GF-D8 (cell line): ENCODE measurements at regions not wholly inside any gene's neighbourhood (a gene's known extent, or its start where the extent isn't known, plus 50 kb on each side); places are given as distances from the start of the nearest gene placed in this dataset.

Experiments used
- DNase-seq: peaks from one replicate; lab custom pipeline; 2025; lab: John Stamatoyannopoulos, UW

DNA sequence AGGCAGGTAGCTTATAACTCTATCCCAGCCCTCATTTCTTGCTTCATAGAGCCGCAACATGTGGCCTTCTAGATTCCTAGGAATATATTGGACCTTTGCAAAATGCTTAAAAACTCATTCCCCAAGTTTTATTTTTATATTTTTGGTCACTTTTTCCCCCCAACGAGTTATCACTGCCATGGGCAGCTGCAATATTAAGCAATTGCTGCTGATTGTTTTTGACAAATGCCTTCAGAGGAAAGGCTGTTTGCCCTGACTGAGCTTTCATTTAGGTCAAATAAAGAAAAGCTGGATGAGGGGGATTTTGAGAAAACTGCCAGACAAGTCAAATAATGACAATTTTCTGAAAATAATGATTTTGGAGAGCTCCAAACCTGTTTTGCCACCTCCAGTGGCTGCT lies 976.9 kb upstream of the MBL2 start:
- no peak for DNase-seq

DNA sequence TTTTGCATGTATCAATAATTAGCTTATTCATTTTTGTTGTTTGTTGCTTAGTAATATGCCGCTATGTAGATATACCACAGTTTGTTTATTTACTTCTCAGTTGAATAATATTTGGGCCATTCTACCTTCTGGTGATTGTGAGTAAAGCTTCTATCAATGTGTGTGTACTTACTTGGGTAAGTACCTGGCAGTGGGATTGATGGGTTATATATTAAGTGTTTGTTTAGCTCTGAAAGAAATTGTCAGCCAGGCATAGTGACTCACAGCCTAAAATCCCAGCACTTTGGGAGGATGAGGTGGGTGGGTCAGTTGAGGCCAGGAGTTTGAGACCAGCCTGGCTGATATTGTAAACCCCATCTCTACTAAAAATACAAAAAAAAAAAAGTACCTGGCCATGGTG lies 975.7 kb upstream of the MBL2 start:
- no peak for DNase-seq

DNA sequence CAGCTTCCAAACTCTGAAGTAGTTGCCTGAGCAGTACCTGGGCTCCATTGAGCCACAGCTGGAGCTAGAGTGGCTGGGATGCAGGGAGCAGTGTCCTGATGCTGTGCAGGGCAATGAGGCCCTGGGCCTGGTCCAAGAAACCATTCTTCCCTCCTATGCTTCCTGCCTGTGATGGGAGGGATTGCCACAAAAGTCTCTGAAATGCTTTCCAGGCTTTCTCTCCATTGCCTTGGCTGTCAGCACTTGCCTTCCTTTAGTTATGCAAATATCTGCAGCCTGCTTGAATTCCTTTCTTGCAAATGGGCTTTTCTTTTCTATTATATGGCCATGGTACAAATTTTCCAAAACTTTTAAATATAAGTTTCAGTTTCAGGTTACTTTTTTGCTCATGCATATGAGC lies 972.2 kb upstream of the MBL2 start:
- DNase-seq = no peak

DNA sequence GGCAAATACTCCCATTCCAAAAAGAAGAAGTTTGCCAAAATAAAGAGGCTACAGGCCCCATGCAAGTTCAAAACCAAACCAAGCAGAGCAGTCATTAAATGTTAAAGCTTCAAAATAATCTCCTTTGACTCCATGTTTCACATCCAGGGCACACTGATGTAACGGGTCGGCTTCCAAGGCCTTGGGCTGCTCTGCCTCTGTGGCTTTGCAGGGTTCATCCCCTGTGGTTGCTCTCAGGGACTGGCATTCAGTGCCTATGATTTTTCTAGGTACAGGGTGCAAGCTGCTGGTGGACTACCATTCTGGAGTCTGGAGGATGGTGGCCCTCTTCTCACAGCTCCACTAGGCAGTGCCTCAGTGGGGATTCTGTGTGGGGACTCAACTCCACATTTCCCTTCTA lies 971.6 kb upstream of the MBL2 start:
- DNase-seq = no peak

DNA sequence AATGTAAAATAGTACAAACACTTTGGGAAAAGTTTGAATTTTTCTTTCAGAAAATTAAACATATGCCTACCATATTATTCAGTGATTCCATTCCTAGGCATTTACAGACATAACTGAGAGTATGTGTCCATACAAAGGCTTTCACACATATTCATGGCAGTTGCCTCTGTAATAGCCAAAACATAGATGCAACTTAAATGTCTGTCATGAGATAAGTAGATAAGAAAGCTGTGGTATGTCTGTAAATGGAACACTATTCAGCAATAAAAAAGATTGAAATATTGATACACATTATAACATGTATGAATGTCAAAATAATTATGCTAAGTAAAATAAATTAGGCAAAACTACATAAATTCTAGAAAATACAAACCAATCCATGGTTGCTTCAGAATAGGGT lies 964.5 kb upstream of the MBL2 start:
- no peak for DNase-seq

DNA sequence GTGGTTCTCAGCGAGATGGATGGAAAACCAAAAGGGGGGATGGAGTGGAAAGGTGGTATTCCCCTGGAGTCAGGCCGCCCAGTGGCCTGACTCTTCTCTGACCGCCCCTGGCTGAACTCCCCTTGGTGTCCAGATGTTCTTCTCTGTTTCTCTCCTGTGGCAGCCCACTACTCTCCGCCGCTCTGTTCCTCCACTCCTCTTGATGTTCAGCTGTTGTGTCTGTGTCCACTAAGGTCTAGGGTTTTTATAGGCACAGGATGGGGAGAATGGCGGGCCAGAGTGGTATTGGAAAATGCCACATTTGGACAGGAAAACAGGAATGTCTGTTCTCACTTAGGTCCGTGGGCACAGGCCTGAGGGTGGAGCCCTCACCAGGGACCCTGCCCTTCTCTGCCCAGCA lies 954.3 kb upstream of the MBL2 start:
- no peak for DNase-seq

DNA sequence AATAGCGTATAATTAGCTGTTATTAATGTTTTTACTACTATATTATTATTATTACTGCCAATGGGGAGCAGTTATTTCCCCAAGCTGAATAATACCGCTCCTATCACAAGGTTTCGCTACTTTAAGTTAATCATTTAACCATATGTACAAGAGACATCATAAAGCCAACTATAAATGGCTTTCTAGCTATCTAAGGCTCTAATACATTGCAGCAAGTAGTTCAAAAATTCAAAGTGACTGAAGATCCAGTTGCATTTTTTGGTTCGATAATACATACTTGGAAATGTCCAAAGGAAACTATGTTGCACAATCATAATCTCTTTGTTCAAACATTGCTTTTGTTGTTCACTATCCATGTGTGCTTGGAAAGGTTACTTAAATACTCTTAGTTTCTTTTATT lies 952.0 kb upstream of the MBL2 start:
- DNase-seq = no peak

DNA sequence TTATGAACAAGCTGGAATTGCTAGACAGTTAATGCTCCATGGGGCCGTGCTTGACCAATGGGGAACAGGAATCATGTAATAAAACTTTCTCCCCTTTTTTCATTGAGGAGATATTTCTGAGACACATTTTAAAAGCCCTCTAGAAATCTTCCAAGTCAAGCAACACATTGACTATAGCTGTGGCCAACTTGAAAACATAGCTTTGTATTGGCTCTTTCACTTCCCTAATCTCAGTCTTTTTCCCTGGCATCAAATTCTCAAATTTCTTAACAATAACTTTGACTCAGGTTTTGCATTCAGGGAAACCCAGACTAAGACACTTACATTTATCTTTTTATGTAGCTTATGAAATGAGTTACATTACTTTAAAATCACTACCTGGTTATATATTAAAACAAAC lies 947.1 kb upstream of the MBL2 start:
- DNase-seq = no peak

DNA sequence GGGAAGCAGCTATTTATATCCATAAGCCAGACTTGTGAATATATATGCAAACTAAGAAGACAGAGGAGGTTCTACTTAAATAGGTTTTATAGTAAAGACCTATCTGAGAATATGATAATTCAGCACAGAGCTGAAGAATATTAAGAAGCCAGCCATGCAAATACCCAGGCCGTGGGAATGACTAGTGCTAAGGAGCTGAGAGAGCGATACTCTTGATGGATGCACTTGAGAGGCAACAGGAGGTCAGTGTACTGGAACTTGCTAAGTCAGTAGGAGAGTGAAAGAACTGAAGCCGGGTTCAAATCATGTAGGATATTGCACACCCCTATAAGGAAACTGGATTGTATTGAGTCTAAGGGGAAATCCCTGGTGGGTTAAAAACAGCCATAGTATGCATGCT lies 943.6 kb upstream of the MBL2 start:
- DNase-seq = no peak

DNA sequence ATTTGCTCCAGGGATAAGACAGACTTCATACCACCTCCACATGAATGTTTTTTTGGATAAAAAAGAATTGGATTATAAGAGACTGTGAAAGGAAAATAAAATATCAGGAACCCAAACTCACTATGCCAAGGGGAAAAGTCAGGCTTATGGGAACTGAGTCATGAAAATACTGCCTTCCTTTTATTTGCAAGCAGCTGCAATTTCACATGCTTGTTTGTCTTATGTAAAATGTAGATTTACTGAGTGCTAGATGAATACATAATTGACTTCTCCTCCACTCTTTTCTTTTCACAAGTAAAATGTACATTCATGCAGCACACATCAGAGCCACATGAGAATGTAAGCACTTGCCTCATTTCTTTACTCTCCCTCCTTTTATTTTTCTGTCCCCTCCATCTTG lies 940.8 kb upstream of the MBL2 start:
- no peak for DNase-seq

DNA sequence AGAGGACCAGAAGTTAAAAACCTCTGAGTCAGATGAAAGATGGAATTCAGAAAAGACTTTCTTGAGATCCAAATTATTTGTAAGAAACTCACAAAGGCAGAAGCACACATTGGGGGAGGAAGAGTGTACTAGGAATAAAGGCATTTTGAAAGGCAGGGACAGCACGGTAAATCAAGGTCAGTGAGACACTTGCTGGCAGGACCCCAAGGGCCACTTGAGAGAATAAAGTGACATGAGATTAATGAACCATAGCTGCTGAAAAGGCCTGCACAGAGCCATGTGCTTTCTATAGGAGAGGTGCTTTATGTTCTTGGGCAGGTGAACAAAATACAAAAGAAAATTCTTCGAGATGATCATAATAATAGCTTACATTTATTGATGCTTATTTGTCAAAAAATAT lies 929.9 kb upstream of the MBL2 start:
- no peak for DNase-seq

DNA sequence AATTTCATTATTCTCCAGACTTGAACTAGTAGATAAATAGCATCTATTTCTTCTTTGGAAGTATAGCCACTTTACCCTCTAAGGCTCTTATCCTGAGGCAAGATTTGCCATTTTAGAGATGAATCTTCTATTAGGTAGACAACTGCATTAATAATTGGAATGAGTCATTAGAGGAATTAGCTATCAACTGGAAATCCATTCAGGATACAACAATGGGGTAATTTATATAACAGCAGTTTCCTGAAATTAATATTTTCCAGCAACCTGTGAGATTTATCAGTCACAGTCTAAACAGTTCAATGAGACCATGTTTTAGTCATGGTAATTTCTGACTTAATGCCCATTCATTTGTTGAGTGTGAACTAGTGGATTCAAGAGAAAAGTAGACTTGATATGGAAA lies 928.6 kb upstream of the MBL2 start:
- DNase-seq = no peak

DNA sequence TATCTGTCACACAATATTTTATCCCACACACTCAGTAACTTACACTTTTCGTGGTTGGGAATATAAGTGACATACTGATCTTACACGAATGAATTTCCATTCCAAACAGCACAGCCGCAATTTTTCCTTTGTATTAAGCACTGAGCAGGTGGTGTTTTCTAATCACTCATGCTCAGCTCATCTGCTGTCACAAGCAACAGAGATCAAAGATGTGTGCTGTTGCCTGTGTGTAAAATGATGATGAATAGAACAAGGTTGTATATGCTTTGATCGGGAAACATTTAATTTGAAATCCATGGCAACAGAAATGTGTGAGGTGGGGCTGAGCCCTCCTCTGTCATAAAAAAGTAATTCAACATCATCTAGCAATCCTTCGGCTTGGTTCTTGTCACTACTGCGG lies 927.7 kb upstream of the MBL2 start:
- no peak for DNase-seq

DNA sequence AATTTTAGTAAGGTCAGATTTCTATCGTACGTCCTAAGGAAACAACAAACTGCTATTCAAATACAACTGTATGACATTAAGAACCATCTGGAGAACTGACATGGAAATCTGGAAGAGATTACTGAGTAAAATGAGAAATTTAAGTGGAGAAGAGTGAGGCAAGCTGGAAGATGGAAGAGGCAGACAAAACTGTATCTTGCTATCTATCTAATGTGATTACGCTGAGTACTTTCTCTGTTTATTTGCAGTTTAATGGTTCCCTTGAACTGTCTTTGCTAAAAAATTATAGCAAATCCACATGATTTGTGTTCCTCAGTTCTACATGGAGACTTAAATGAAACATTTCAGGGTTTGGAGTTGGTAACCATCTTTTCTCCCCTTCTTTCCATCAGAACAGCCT lies 927.1 kb upstream of the MBL2 start:
- DNase-seq = no peak

DNA sequence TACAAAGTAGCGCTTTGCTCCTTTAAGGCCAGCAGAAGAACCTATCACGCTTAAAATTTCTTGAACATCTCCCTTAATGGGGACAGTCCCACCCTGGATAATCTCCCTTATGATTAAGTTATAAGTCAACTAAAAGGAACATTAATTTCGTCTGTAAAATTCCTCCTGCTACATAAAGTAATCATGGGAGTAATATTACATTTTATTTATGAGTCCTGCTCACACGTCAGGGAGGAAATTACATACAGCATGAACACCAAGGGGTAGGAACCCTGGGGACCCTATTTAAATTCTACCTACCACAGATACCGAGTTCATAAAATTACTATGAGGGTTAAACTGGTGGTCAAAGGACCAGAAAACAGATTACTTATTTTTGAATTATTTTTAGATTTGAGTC lies 926.6 kb upstream of the MBL2 start:
- no peak for DNase-seq

DNA sequence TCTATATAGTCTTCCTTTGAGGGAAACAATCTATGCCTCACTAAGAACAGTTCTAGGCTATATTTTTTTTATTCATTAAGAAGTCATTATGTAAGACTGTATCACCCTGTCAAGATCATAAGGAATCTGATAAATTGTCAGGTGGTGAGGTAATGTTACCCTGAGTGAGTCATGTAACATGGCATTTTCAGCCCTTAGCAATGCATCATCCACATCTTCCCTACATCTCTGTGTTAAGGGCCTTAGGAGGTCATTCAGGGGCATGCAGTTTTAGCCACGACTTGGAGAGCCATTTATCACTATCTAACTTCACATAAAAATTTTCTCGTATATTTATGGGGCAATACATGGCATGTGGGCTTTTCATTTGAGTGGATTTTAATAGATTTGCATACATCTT lies 924.5 kb upstream of the MBL2 start:
- no peak for DNase-seq

DNA sequence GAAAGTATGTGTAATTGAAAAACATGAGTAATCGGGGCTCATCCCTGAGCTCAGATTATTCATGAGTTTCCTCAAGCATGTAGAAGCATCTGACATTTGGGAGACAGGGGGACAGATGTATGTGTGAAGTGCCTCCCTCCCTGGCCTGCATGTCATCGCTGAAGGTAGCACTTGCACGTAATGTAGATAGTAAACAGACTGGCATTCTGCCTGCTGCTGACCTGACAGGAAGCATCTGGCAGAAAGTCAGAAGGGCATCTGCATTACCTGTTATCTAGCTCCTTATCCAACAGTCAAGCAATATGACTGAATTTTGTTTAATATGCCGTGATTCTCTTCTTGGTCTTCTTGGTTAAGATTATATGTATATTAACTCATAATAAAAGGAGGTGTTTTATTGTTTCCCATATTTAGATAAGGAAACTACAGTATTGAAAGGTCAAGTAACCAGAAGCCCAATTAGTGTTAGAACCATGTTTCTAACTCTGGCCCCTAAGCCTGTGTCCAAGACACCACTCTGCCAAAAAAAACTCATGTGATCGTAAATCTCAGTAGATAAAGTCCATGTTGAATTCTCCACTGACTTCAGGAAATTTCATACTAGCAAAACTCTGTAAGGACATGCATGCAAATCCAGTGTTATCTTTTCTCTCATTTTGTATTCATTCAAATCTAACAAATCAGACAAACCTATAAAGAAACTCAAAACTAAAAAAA lies 918.1 kb upstream of the MBL2 start:
- no peak for DNase-seq

DNA sequence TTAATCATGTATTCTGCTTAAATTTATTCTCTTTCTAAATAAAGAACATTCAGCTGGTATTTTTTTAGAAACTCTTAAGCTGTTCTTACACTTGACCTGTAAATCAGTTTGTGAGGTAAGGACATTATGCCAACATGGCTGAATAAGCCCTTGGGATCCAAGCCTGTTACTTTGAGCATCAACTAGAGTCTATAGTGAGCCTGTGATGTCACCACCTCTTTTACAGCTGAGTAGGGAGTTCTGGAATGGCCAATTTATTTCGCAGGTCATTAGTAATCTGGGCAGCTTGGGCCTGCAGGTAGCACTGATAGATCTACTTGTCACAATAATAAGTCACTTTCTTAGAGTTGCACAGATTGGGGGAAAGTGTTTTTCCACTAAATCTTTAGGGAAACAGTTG lies 915.2 kb upstream of the MBL2 start:
- DNase-seq = no peak

DNA sequence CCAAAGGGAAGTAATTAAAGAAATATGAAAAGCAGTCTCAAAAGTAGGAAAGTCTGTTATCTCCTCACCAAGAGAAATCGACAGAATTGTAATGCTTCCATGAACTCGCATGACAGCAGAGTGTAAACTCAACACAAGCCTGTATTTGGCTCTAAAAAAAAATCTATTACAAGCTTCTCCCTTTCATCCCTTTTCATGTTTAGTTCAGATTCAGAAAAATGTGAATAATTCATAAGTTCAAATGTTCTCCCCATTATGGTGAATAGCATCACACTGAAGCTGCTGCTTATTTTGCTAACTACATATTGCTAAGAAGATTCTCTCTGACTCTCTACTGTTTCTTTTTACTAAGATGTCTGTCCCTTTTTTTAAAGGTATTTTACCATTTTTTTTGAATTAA lies 910.3 kb upstream of the MBL2 start:
- DNase-seq = no peak

DNA sequence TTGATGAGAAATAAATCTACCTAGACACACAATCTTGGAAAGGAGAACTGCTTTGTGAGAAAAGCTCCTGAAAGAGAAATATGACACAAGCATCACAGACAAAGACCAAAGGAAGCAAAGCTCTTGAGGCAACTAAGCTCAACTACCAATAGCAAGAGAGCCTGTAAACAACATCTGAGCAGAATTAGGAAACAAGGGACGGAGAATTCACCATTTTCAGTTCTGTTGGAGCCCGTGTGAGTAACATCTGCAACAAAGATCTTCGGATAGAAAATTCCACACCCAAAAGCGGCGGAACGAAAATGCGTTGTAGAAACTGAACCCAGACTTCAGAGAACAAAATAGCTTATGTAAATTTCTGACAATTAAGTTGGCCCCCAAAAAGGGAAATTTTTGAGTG lies 909.9 kb upstream of the MBL2 start:
- no peak for DNase-seq

DNA sequence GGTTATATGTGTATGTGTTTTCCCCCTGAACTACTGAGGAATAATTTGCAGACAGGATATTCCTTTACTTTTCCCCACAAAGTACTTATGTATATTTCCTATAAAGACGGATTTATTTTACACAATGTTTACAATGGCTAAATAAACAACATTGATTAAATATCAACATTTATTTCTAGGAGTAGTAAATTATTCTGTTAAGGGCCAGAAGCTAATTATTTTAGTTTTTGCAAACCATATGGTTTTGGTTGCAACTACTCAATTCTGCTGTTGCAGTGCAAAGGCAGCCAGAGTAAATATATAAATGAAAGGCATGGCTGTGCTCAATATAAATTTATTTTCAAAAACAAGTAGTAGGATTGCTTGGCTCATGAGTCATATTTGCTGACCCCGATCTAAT lies 907.1 kb upstream of the MBL2 start:
- DNase-seq = no peak

DNA sequence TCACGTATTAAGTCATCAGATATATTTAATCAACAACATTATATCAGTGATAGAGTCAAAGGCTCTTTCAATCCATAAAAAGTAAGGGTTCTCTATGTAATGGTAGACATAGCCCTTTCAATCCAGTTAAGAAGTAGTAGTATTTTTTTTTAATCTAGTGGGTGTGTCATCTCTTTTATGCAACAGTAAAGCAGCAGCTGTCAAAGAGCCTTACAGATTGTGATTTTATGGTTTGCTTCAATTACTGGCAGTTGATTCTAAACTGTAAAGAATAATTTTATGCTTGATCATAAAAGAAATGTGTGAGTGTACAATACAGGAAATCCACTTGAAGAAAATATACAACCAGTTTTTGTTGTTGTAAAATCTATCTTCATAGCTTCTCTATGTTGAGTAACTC lies 902.6 kb upstream of the MBL2 start:
- no peak for DNase-seq

DNA sequence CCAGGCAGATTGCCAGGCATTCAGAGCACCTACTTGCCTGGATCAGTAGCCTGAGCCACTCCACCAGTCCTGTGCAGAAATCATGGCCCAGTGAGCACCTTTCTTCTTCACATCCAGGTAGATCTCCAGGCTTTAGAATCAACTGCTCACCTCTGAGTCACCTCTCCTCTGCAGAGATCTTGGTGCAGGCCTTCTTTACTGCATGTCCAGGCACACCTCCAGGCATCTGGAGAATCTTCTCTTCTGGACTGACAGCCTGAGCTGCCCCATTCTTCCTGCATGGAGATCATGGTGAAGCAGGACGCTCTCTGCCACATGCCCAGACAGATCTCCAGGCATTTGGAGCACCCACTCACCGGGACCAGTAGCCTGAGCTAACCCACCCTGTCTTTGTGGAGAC lies 894.5 kb upstream of the MBL2 start:
- DNase-seq = no peak

DNA sequence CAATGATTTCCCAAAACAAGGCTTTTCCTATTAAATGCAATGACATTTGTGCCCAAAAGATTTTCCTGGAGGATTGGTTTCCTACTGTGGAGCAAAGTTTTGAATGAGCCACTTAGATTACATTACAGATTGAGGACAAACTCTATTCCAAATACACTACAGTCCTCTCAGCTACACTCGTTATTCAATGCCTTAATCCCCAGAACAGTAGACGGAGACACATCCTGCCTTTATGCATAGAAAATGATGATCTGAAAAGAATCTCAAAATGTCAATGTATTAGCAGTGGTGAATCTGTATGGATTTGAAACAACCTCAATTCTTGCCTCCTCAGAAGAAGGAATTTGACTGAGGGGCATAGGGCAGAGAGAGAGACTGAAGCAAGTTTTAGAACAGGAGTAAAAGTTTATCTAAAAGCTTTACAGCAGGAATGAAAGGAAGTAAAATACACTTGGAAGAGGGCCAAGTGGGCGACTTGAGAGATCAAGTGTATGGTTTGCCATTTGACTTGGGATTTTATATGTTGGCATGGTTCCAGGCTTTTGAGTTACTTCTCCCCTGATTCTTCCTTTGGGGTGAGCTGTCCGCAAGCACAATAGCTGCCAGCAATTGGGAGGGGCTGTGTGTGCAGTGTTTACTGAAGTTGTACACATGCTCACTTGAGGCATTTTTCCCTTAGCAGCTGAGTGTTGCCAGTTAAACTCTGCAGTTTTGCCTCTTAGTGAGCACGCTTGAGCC lies 891.9 kb upstream of the MBL2 start:
- DNase-seq = no peak
